ENCODE measurements at regions not wholly inside any gene's neighbourhood (a gene's known extent, or its start where the extent isn't known, plus 50 kb on each side); places are given as distances from the start of the nearest gene placed in this dataset.

GRCh38 chr3:152056481-152056880 is 183.0 kb downstream of the SUCNR1 start:
- Histone ChIP-seq H3K9me2 (ENCODE audit: insufficient read depth) (no peaks in the 10 kb centered on the region), H4K20me1 (ENCODE audit: insufficient read depth) (no peaks in the 10 kb centered on the region), H3K36me3 (ENCODE audit: low read depth) (no peaks in the 10 kb centered on the region), H3K9me3 (ENCODE audit: low read depth) (no peaks in the 10 kb centered on the region), H3K9ac (no peak overlapping the region), H3K4me1 (ENCODE audit: insufficient read depth) (peaks cover 12% of the 10 kb centered on the region), H3K27me3 (replicated peaks; ENCODE audit: insufficient read depth) (no peaks in the 10 kb centered on the region), H3K4me3 (no peak overlapping the region), H3K27ac (no peak overlapping the region), H2AFZ (no peak overlapping the region), H3K4me2 (ENCODE audit: unreplicated experiment) (no peak overlapping the region), H3K79me2 (ENCODE audit: insufficient read depth) (no peaks in the 10 kb centered on the region), H3F3A (ENCODE audit: insufficient read depth) (peaks cover 3% of the 10 kb centered on the region; the same call in 1 of the 2 replicates)
- no peak for DNase-seq
- TF ChIP-seq EZH2 (IDR thresholded peaks at IDR 0.05; ENCODE audit: insufficient read depth, poor library complexity, severe bottlenecking) (no peak), EZH2phosphoT487 (IDR thresholded peaks at IDR 0.05; ENCODE audit: insufficient read depth, low read depth) (no peak)
- in situ Hi-C loops (cut with MboI), result no loop called here

- no peaks in the 10 kb centered on the region for H3K9me3 ChIP-seq (ENCODE audit: low read depth)
- no peak overlapping the region for H3K4me2 ChIP-seq (ENCODE audit: unreplicated experiment)
- no peaks in the 10 kb centered on the region for H4K20me1 ChIP-seq (ENCODE audit: insufficient read depth)
- no peaks in the 10 kb centered on the region for H3K79me2 ChIP-seq (ENCODE audit: insufficient read depth)
- H3K36me3 ChIP-seq (ENCODE audit: low read depth), result no peaks in the 10 kb centered on the region
- no peak for TF ChIP-seq EZH2 (IDR thresholded peaks at IDR 0.05; ENCODE audit: insufficient read depth, poor library complexity, severe bottlenecking)
- no peak for TF ChIP-seq EZH2phosphoT487 (IDR thresholded peaks at IDR 0.05; ENCODE audit: insufficient read depth, low read depth)
- H3F3A ChIP-seq (ENCODE audit: insufficient read depth), result no peaks in the 10 kb centered on the region
- H3K4me1 ChIP-seq (ENCODE audit: insufficient read depth), result peaks cover 7% of the 10 kb centered on the region; the same call in 1 of the 2 replicates
- no peak overlapping the region for H3K4me3 ChIP-seq
- H3K9me2 ChIP-seq (ENCODE audit: insufficient read depth), result no peaks in the 10 kb centered on the region
- H3K27me3 ChIP-seq (replicated peaks; ENCODE audit: insufficient read depth), result no peaks in the 10 kb centered on the region
- H3K9ac ChIP-seq, result no peak overlapping the region
- no peak overlapping the region for H2AFZ ChIP-seq
- 66 to 68% methylated on average over 3 of the region's 3 CpGs for WGBS, 2 experiments (ENCODE audit: low coverage in 1 of 2, low lambda C conversion rate in 2 of 2, missing lambda C conversion rate in 2 of 2)
- in situ Hi-C loops (cut with MboI), result no loop called here
- DNase-seq, result no peak
- H3K27ac ChIP-seq, result no peak overlapping the region
These were observed 183.5 kb downstream of the SUCNR1 start for GRCh38 chr3:152056987-152057386.

- TF ChIP-seq EZH2 (IDR thresholded peaks at IDR 0.05; ENCODE audit: insufficient read depth, poor library complexity, severe bottlenecking), result no peak
- TF ChIP-seq EZH2phosphoT487 (IDR thresholded peaks at IDR 0.05; ENCODE audit: insufficient read depth, low read depth), result no peak
These were observed 185.4 kb downstream of the SUCNR1 start for GRCh38 chr3:152058856-152059255.

GRCh38 chr3:152060701-152061100 is 187.3 kb downstream of the SUCNR1 start:
- Histone ChIP-seq H3K4me3 (no peak overlapping the region), H3K9me3 (ENCODE audit: low read depth) (no peaks in the 10 kb centered on the region), H3K9me2 (ENCODE audit: insufficient read depth) (no peaks in the 10 kb centered on the region), H4K20me1 (ENCODE audit: insufficient read depth) (no peaks in the 10 kb centered on the region), H3F3A (ENCODE audit: insufficient read depth) (no peaks in the 10 kb centered on the region), H3K4me2 (ENCODE audit: unreplicated experiment) (no peak overlapping the region), H3K27me3 (replicated peaks; ENCODE audit: insufficient read depth) (no peaks in the 10 kb centered on the region), H2AFZ (no peak overlapping the region), H3K79me2 (ENCODE audit: insufficient read depth) (no peaks in the 10 kb centered on the region), H3K27ac (no peak overlapping the region), H3K36me3 (ENCODE audit: low read depth) (no peaks in the 10 kb centered on the region), H3K4me1 (ENCODE audit: insufficient read depth) (no peaks in the 10 kb centered on the region), H3K9ac (no peak overlapping the region)
- DNase-seq, result no peak
- in situ Hi-C loops (cut with MboI), result no loop called here
- WGBS, 2 experiments (ENCODE audit: low coverage in 1 of 2, low lambda C conversion rate in 2 of 2, missing lambda C conversion rate in 2 of 2), result 9 to 17% methylated on average over 1 of the region's 1 CpG
- no peak for TF ChIP-seq EZH2 (IDR thresholded peaks at IDR 0.05; ENCODE audit: insufficient read depth, poor library complexity, severe bottlenecking)
- TF ChIP-seq EZH2phosphoT487 (IDR thresholded peaks at IDR 0.05; ENCODE audit: insufficient read depth, low read depth), result no peak

More at GRCh38 chr3:152058856-152059255, 185.4 kb downstream of the SUCNR1 start:
- Histone ChIP-seq H3K27me3 (replicated peaks; ENCODE audit: insufficient read depth) (no peaks in the 10 kb centered on the region), H3F3A (ENCODE audit: insufficient read depth) (no peaks in the 10 kb centered on the region), H3K4me1 (ENCODE audit: insufficient read depth) (no peaks in the 10 kb centered on the region), H3K9ac (no peak overlapping the region), H3K9me2 (ENCODE audit: insufficient read depth) (no peaks in the 10 kb centered on the region), H3K36me3 (ENCODE audit: low read depth) (no peaks in the 10 kb centered on the region), H3K9me3 (ENCODE audit: low read depth) (no peaks in the 10 kb centered on the region), H3K4me3 (no peak overlapping the region), H2AFZ (no peak overlapping the region), H3K79me2 (ENCODE audit: insufficient read depth) (no peaks in the 10 kb centered on the region), H3K4me2 (ENCODE audit: unreplicated experiment) (no peak overlapping the region), H3K27ac (no peak overlapping the region), H4K20me1 (ENCODE audit: insufficient read depth) (no peaks in the 10 kb centered on the region)
- in situ Hi-C loops (cut with MboI), result no loop called here
- 51 to 72% methylated on average over 2 of the region's 2 CpGs for WGBS, 2 experiments (ENCODE audit: low coverage in 1 of 2, low lambda C conversion rate in 2 of 2, missing lambda C conversion rate in 2 of 2)
- DNase-seq, result no peak

GRCh38 chr3:152061296-152061695 is 187.9 kb downstream of the SUCNR1 start:
- no peaks in the 10 kb centered on the region for H3K36me3 ChIP-seq (ENCODE audit: low read depth)
- no peak overlapping the region for H3K4me2 ChIP-seq (ENCODE audit: unreplicated experiment)
- H3K4me3 ChIP-seq, result no peak overlapping the region
- no peaks in the 10 kb centered on the region for H3K27me3 ChIP-seq (replicated peaks; ENCODE audit: insufficient read depth)
- H3F3A ChIP-seq (ENCODE audit: insufficient read depth), result no peaks in the 10 kb centered on the region
- H3K9me3 ChIP-seq (ENCODE audit: low read depth), result no peaks in the 10 kb centered on the region
- no peaks in the 10 kb centered on the region for H4K20me1 ChIP-seq (ENCODE audit: insufficient read depth)
- no peak overlapping the region for H2AFZ ChIP-seq
- no peak overlapping the region for H3K27ac ChIP-seq
- TF ChIP-seq EZH2phosphoT487 (IDR thresholded peaks at IDR 0.05; ENCODE audit: insufficient read depth, low read depth) (no peak), EZH2 (IDR thresholded peaks at IDR 0.05; ENCODE audit: insufficient read depth, poor library complexity, severe bottlenecking) (no peak)
- no peaks in the 10 kb centered on the region for H3K4me1 ChIP-seq (ENCODE audit: insufficient read depth)
- no peaks in the 10 kb centered on the region for H3K9me2 ChIP-seq (ENCODE audit: insufficient read depth)
- no peak for DNase-seq
- 46 to 83% methylated on average over 1 of the region's 1 CpG for WGBS, 2 experiments (ENCODE audit: low coverage in 1 of 2, low lambda C conversion rate in 2 of 2, missing lambda C conversion rate in 2 of 2)
- no peaks in the 10 kb centered on the region for H3K79me2 ChIP-seq (ENCODE audit: insufficient read depth)
- no peak overlapping the region for H3K9ac ChIP-seq
- in situ Hi-C loops (cut with MboI), result no loop called here

Data from GM23248 (cell line).